PC-3 (cell line): ENCODE measurements at regions not wholly inside any gene's neighbourhood (a gene's known extent, or its start where the extent isn't known, plus 50 kb on each side); places are given as distances from the start of the nearest gene placed in this dataset.

Source experiments
- ATAC-seq: fragments of 200-7000 bp; cut with Tn5 transposase; 2 replicates; pipeline ENCODE4 v1.9.1; 2020; ENCODE audit warnings: mild to moderate bottlenecking, moderate library complexity
- BruUV-seq: library from RNA; stranded (reverse); fragments of 400-500 nt; replicated peaks from 2 replicates; lab custom pipeline; 2021; lab: Mats Ljungman, UMichigan
- CTCF ChIA-PET: fragments of 300-600 bp; sonication (Branson Sonifier 250); formaldehyde crosslinking; loops from one replicate; lab custom pipeline; 2022; ENCODE audit warnings: antibody characterized with exemption; lab: Charles Lee
- POLR2A ChIA-PET: fragments of 300-600 bp; sonication (Branson Sonifier 250); formaldehyde crosslinking; loops from one replicate; lab custom pipeline; 2022; ENCODE audit warnings: antibody characterized with exemption; ENCODE audit not compliant: unreplicated experiment; lab: Charles Lee
- DNase-seq: peaks from one replicate; pipeline ENCODE4 v3.0.0-alpha.2; 2015
- H2AFZ ChIP-seq: fragments of 300-600 bp; sonication (generic); 2 replicates; pipeline ENCODE4 v1.6.0; 2016; ENCODE audit warnings: antibody characterized with exemption, low read length
- H3F3A ChIP-seq: fragments of 300-600 bp; sonication (generic); one replicate; pipeline ENCODE4 v1.6.0; 2017; ENCODE audit warnings: antibody characterized with exemption, low read length, control low read depth, mild to moderate bottlenecking; ENCODE audit not compliant: unreplicated experiment
- H3K27ac ChIP-seq: fragments of 300-600 bp; sonication (generic); 2 replicates; pipeline ENCODE4 v1.5.1; 2016; ENCODE audit warnings: mild to moderate bottlenecking, low read length
- H3K27me3 ChIP-seq: fragments of 300-600 bp; sonication (generic); 2 replicates; pipeline ENCODE4 v1.6.1; 2016; ENCODE audit warnings: low read length, mixed read lengths
- H3K36me3 ChIP-seq: fragments of 300-600 bp; sonication (generic); 2 replicates; pipeline ENCODE4 v1.6.1; 2016; ENCODE audit warnings: low read depth, mixed run types, low read length, mixed read lengths
- H3K4me1 ChIP-seq: fragments of 300-600 bp; sonication (generic); 2 replicates; pipeline ENCODE4 v1.5.1; 2016; ENCODE audit warnings: low read length; ENCODE audit not compliant: insufficient read depth
- H3K4me2 ChIP-seq: fragments of 300-600 bp; sonication (generic); 2 replicates; pipeline ENCODE4 v1.6.0; 2016; ENCODE audit warnings: low read length
- H3K4me3 ChIP-seq: fragments of 300-600 bp; sonication (generic); 2 replicates; pipeline ENCODE4 v1.5.1; 2016; ENCODE audit warnings: mild to moderate bottlenecking, low read length, mixed read lengths
- H3K79me2 ChIP-seq: fragments of 300-600 bp; sonication (generic); 2 replicates; pipeline ENCODE4 v1.6.1; 2017; ENCODE audit warnings: low read length, mixed read lengths
- H3K9ac ChIP-seq: fragments of 300-600 bp; sonication (generic); 2 replicates; pipeline ENCODE4 v1.6.0; 2016; ENCODE audit warnings: mild to moderate bottlenecking, low read length
- H3K9me2 ChIP-seq: fragments of 300-600 bp; sonication (generic); replicated peaks from 2 replicates; pipeline ENCODE4 v1.6.1; 2016; ENCODE audit warnings: mixed run types, low read length, mixed read lengths
- H3K9me3 ChIP-seq: fragments of 300-600 bp; sonication (generic); 2 replicates; pipeline ENCODE4 v1.6.1; 2016; ENCODE audit warnings: low read length, mixed read lengths
- H4K20me1 ChIP-seq: fragments of 300-600 bp; sonication (generic); 2 replicates; pipeline ENCODE4 v1.6.1; 2016; ENCODE audit warnings: low read length, mixed read lengths
- CTCF ChIP-seq: fragments of 300-600 bp; sonication (generic); conservative IDR thresholded peaks from 2 replicates; pipeline ENCODE4 v1.5.1; 2017; ENCODE audit warnings: antibody characterized with exemption, low read depth, mild to moderate bottlenecking, low read length
- EZH2 ChIP-seq: fragments of 300-600 bp; sonication (generic); IDR thresholded peaks from one replicate; pipeline ENCODE4 v1.6.1; 2017; ENCODE audit warnings: antibody characterized with exemption, mild to moderate bottlenecking, low read length; ENCODE audit not compliant: unreplicated experiment
- EZH2phosphoT487 ChIP-seq: fragments of 300-600 bp; sonication (generic); IDR thresholded peaks from 2 replicates; pipeline ENCODE4 v1.6.1; 2018; ENCODE audit warnings: mild to moderate bottlenecking, antibody characterized with exemption, low read length, borderline replicate concordance
- intact Hi-C: fragments of 100-400 bp; cut with micrococcal nuclease; formaldehyde crosslinking; loops from 2 replicates; pipeline ENCODE4 v1.9.0; 2023

GRCh38 chr11:64450168-64450560, 91.2 kb downstream of the RPS6KA4 start:
- Histone ChIP-seq H3K27ac (no peak overlapping the region), H3K4me3 (no peak overlapping the region), H3K4me2 (peak overlapping the region; percentile 91), H3K27me3 (no peaks in the 10 kb centered on the region), H3F3A (no peaks in the 10 kb centered on the region), H2AFZ (peak overlapping the region; percentile 84), H4K20me1 (no peaks in the 10 kb centered on the region), H3K4me1 (peaks cover 23% of the 10 kb centered on the region), H3K9me2 (no peaks in the 10 kb centered on the region), H3K79me2 (no peaks in the 10 kb centered on the region), H3K36me3 (no peaks in the 10 kb centered on the region), H3K9ac (no peak overlapping the region), H3K9me3 (no peaks in the 10 kb centered on the region)
- DNase-seq (no peak), ATAC-seq (no peak)
- intact Hi-C loops = no loop called here
- TF ChIP-seq CTCF (no peak), EZH2phosphoT487 (no peak), EZH2 (no peak)
- BruUV-seq = no TSS peak
- CTCF ChIA-PET = interaction anchor here (0.8 to 1.9 kb wide), 3 partner anchors 45 to 95 kb away, joined by 3 to 12 read pairs (median 5); no protein-coding TSS in a partner anchor
- POLR2A ChIA-PET = no interaction called here

- intact Hi-C loops = no loop called here
- Histone ChIP-seq H2AFZ (no peak overlapping the region), H3K9ac (no peak overlapping the region), H3K9me2 (no peaks in the 10 kb centered on the region), H3K4me3 (no peak overlapping the region), H3K4me1 (peaks cover 23% of the 10 kb centered on the region), H3K79me2 (no peaks in the 10 kb centered on the region), H3K27ac (no peak overlapping the region), H3K4me2 (no peak overlapping the region), H3F3A (no peaks in the 10 kb centered on the region), H3K9me3 (no peaks in the 10 kb centered on the region), H3K36me3 (no peaks in the 10 kb centered on the region), H3K27me3 (no peaks in the 10 kb centered on the region), H4K20me1 (no peaks in the 10 kb centered on the region)
- no peak for ATAC-seq
- DNase-seq = no peak
- POLR2A ChIA-PET = no interaction called here
- BruUV-seq = no TSS peak
- TF ChIP-seq EZH2 (no peak), CTCF (no peak), EZH2phosphoT487 (no peak)
- CTCF ChIA-PET = no interaction called here
These were observed 92.9 kb downstream of the RPS6KA4 start for GRCh38 chr11:64451856-64452255.

- ATAC-seq (no peak), DNase-seq (no peak)
- H3K9ac ChIP-seq = no peak overlapping the region
- H3F3A ChIP-seq = no peaks in the 10 kb centered on the region
- no TSS peak for BruUV-seq
- no peak overlapping the region for H3K4me3 ChIP-seq
- H3K4me2 ChIP-seq = no peak overlapping the region
- no peaks in the 10 kb centered on the region for H3K9me2 ChIP-seq
- H3K27ac ChIP-seq = no peak overlapping the region
- H3K27me3 ChIP-seq = no peaks in the 10 kb centered on the region
- ChIA-PET CTCF (no interaction called here), POLR2A (no interaction called here)
- intact Hi-C loops = no loop called here
- no peaks in the 10 kb centered on the region for H4K20me1 ChIP-seq
- no peaks in the 10 kb centered on the region for H3K36me3 ChIP-seq
- no peaks in the 10 kb centered on the region for H3K79me2 ChIP-seq
- no peak overlapping the region for H2AFZ ChIP-seq
- H3K4me1 ChIP-seq = peaks cover 13% of the 10 kb centered on the region
- TF ChIP-seq EZH2 (no peak), CTCF (no peak), EZH2phosphoT487 (no peak)
- no peaks in the 10 kb centered on the region for H3K9me3 ChIP-seq
These were observed 94.5 kb downstream of the RPS6KA4 start for GRCh38 chr11:64453466-64453865.
